ENCODE measurements at regions not wholly inside any gene's neighbourhood (a gene's known extent, or its start where the extent isn't known, plus 50 kb on each side); places are given as distances from the start of the nearest gene placed in this dataset.

DNA sequence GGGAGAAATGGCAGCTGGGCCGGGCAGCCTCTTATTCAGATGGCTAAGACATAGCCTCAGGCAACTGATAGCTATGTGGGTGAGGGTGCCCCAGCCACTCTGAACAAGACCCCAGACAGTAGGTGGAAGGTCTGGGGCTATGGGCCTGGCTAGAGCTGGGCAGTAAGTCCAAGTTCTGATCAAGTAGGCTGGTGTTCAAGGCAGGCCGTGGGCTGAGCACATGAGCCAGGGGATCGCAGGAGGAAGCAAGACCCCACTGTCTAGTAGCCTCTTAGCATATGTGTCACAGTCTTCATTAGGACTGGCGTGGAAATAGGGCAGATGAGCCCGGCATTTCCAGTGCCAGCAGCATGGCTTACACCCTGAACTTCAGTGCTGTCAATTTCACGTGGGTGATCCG lies 192.1 kb downstream of the ADAMTS15 start:
- DNase-seq (ENCODE audit: low read depth) = no peak
- TF ChIP-seq, protein P1, sequence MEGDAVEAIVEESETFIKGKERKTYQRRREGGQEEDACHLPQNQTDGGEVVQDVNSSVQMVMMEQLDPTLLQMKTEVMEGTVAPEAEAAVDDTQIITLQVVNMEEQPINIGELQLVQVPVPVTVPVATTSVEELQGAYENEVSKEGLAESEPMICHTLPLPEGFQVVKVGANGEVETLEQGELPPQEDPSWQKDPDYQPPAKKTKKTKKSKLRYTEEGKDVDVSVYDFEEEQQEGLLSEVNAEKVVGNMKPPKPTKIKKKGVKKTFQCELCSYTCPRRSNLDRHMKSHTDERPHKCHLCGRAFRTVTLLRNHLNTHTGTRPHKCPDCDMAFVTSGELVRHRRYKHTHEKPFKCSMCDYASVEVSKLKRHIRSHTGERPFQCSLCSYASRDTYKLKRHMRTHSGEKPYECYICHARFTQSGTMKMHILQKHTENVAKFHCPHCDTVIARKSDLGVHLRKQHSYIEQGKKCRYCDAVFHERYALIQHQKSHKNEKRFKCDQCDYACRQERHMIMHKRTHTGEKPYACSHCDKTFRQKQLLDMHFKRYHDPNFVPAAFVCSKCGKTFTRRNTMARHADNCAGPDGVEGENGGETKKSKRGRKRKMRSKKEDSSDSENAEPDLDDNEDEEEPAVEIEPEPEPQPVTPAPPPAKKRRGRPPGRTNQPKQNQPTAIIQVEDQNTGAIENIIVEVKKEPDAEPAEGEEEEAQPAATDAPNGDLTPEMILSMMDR (IDR thresholded peaks at IDR 0.05; ENCODE audit: insufficient read depth, low read depth, low read length, missing control alignments) = no peak

DNA sequence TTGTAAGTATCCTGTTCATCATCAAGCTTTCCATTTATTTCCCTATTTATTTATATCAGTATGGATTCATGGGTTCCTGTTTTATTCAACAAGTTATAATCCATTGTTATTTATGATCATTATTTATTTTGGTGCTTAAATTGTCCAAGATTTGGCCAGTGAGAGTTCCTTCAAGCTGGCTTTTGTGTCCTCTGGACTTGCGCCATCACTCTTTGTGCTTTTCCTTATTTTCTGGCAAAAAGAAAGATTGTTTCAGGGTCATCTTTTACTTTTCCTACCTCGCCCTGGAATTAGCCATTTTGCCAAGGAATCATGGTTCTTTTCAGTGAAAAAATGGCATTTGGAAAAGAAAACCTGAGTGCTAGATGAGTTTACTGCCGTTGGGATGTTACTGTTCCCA lies 193.4 kb downstream of the ADAMTS15 start:
- H3K4me3 ChIP-seq (ENCODE audit: low read length) = no peak overlapping the region

More for the DNA sequence above, 192.1 kb downstream of the ADAMTS15 start:
- no peak overlapping the region for H3K4me3 ChIP-seq (ENCODE audit: low read length)

DNA sequence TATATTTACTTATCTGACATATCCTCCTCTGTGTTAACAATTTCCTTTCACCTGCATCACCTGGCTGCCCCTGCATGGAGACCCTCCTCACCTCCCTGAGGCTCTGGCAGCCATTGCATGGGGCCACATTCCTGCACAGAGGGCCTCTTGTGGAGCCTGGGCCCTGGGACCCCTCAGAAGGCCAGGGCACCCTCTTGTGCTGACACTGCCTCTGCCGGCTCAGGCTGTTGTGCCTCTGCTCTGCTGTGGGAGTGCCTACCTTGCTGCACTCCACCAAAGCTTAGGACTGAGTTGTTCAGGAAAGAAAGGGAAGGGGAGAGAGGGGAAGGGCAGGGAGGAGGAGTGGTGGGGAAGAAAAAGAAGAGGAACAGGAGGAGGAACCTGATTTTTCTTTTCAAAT lies 194.5 kb downstream of the ADAMTS15 start:
- TF ChIP-seq, protein P1 (IDR thresholded peaks at IDR 0.05; ENCODE audit: insufficient read depth, low read depth, low read length, missing control alignments) = no peak
- H3K4me3 ChIP-seq (ENCODE audit: low read length) = no peak overlapping the region
- no peak for DNase-seq (ENCODE audit: low read depth)

More for the DNA sequence above, 193.4 kb downstream of the ADAMTS15 start:
- no peak for DNase-seq (ENCODE audit: low read depth)
- TF ChIP-seq, protein P1 (IDR thresholded peaks at IDR 0.05; ENCODE audit: insufficient read depth, low read depth, low read length, missing control alignments) = no peak

DNA sequence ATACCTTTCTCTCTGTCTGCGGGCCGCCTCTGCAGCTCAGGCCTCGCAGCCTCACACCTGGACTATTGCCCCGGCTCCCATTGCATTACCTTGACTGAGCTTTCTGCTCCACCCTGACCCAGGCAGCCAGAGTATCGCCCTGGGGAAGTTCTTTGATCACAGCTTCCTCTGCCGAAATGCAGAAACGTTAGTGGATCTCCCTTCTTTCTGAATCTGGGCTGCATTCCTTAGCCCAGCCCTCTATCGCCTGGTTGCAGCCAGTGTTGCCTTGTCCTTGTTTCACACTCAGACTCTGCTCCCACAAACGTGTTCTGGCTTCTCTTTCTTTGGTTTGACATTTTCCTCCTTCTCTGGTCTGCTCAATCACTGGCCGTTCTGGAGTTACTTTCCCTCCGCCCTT lies 195.7 kb downstream of the ADAMTS15 start:
- TF ChIP-seq, protein P1 (IDR thresholded peaks at IDR 0.05; ENCODE audit: insufficient read depth, low read depth, low read length, missing control alignments) = no peak
- no peak overlapping the region for H3K4me3 ChIP-seq (ENCODE audit: low read length)
- DNase-seq (ENCODE audit: low read depth) = no peak

DNA sequence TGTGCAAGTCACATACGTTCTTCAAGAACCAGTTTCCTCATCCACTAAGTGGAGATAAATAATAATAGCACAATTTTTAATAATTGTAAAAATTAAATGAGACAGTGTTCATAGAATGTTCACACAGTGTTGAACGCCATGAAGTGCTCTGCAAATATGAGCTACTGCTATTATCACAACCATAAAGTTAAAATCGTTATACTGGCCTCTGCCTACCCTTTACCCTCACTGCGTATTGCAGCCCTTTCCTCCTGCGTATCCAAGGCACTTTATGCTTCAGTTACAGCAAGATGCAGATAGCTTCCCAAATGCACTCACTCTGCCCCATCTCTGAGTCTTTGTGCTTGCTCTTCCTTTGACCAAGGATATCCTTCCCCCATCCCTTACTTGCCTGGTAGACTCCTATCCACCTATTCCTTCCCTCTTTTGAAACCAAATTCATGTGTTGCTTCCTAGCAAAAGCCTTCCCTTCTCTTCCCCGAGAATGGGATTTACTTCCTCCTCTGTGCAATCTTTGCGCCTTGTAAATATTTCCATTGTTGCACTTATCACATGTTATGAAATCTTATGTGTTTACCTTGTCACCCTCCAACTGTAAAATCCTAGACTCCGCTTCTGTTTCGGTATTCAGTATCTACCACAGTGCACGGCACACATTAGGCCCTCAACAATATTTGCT lies 196.9 kb downstream of the ADAMTS15 start:
- H3K4me3 ChIP-seq (ENCODE audit: low read length) = no peak overlapping the region
- TF ChIP-seq, protein P1 (IDR thresholded peaks at IDR 0.05; ENCODE audit: insufficient read depth, low read depth, low read length, missing control alignments) = no peak
- no peak for DNase-seq (ENCODE audit: low read depth)

DNA sequence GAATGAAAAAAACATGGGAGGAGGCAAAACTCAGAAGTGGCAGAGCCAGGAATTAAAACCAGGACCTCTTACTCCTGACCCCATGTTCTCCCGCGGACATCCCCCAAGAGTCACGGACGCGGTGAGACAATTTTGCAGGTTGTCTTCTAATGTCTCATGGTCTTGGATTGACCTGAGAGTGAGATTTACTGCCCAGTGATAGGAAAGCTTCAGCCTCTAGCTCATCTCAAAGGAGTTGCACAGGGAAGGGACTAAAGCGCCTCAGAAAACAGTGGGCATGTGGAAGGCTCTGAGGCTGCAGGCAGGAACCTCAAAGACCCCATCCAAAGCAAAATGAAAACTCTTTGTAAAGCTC lies 197.4 kb downstream of the ADAMTS15 start:
- H3K4me3 ChIP-seq (ENCODE audit: low read length) = no peak overlapping the region
- TF ChIP-seq, protein P1 (IDR thresholded peaks at IDR 0.05; ENCODE audit: insufficient read depth, low read depth, low read length, missing control alignments) = no peak
- DNase-seq (ENCODE audit: low read depth) = no peak

DNA sequence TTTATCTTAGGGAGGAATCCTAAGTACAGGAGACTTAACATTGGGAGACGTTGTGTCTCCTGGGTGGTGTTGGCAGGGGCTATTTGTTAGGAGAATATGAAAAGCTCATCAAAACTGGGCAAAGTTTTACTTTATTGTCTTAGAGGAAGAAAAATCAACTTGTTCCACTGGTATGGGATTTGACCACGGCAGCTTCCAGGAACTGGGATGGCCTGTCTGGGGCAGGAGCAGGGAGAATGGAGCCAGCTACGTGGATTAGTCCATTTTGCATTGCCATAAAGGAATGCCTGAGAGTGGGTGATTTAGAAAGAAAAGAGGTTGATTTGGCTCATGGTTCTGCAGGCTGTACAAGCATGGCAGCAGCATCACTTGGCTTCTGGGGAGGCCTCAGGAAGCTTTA lies 198.4 kb downstream of the ADAMTS15 start:
- H3K4me3 ChIP-seq (ENCODE audit: low read length) = no peak overlapping the region
- DNase-seq (ENCODE audit: low read depth) = no peak
- TF ChIP-seq, protein P1 (IDR thresholded peaks at IDR 0.05; ENCODE audit: insufficient read depth, low read depth, low read length, missing control alignments) = no peak

Data from epithelial cell of esophagus (primary cell).